Effector CD4-positive, alpha-beta T cell (primary cell): ENCODE measurements at regions not wholly inside any gene's neighbourhood (a gene's known extent, or its start where the extent isn't known, plus 50 kb on each side); places are given as distances from the start of the nearest gene placed in this dataset.
"Not testable (repeated sequence)": the region's sequence is repeated elsewhere in the genome, so short reads cannot be mapped to it uniquely, and the experiment has no call there.

Source experiments
- DNase-seq: peaks from one replicate; pipeline ENCODE4 v3.0.0-alpha.2; 2020

- no peak for DNase-seq
Observed at GRCh38 chr20:56890011-56890410, 260.9 kb downstream of the TFAP2C start.

- DNase-seq, result no peak
Observed at GRCh38 chr20:56893226-56893917, 264.3 kb downstream of the TFAP2C start.

GRCh38 chr20:56896447-56896846 lies 267.3 kb downstream of the TFAP2C start:
- no peak for DNase-seq

- no peak for DNase-seq
Observed at GRCh38 chr20:56897318-56897957, 268.3 kb downstream of the TFAP2C start.

- no peak for DNase-seq
Observed at GRCh38 chr20:56897958-56898349, 268.8 kb downstream of the TFAP2C start.

- no peak for DNase-seq
Observed at GRCh38 chr20:56899506-56899905, 270.4 kb downstream of the TFAP2C start.

- DNase-seq, result no peak
Observed at GRCh38 chr20:56900252-56900651, 271.1 kb downstream of the TFAP2C start.

GRCh38 chr20:56903421-56903820 lies 274.3 kb downstream of the TFAP2C start:
- DNase-seq, result no peak

- no peak for DNase-seq
Observed at GRCh38 chr20:56903858-56904257, 274.8 kb downstream of the TFAP2C start.

- no peak for DNase-seq
Observed at GRCh38 chr20:56909918-56910714, 281.0 kb downstream of the TFAP2C start.

GRCh38 chr20:56911946-56912345 lies 282.8 kb downstream of the TFAP2C start:
- DNase-seq, result no peak

- no peak for DNase-seq
Observed at GRCh38 chr20:56914532-56914931, 285.4 kb downstream of the TFAP2C start.

- no peak for DNase-seq
Observed at GRCh38 chr20:56916345-56916622, 287.2 kb downstream of the TFAP2C start.

- not testable (repeated sequence) for DNase-seq
Observed at GRCh38 chr20:56920041-56920440, 290.9 kb downstream of the TFAP2C start.

GRCh38 chr20:56922497-56922896 lies 293.4 kb downstream of the TFAP2C start:
- DNase-seq, result no peak

GRCh38 chr20:56924292-56925081 lies 295.4 kb downstream of the TFAP2C start:
- no peak for DNase-seq

- no peak for DNase-seq
Observed at GRCh38 chr20:56925082-56925830, 296.1 kb downstream of the TFAP2C start.

GRCh38 chr20:56925831-56926170 lies 296.7 kb downstream of the TFAP2C start:
- no peak for DNase-seq

GRCh38 chr20:56926501-56926900 lies 297.4 kb downstream of the TFAP2C start:
- DNase-seq, result no peak

- no peak for DNase-seq
Observed at GRCh38 chr20:56927127-56927526, 298.0 kb downstream of the TFAP2C start.

GRCh38 chr20:56928007-56928406 lies 298.9 kb downstream of the TFAP2C start:
- DNase-seq, result no peak

- DNase-seq, result no peak
Observed at GRCh38 chr20:56929606-56930005, 300.5 kb downstream of the TFAP2C start.

GRCh38 chr20:56930876-56931275 lies 301.8 kb downstream of the TFAP2C start:
- no peak for DNase-seq
